ENCODE measurements at regions not wholly inside any gene's neighbourhood (a gene's known extent, or its start where the extent isn't known, plus 50 kb on each side); places are given as distances from the start of the nearest gene placed in this dataset.

GRCh38 chr16:59190731-59191130 lies 456.6 kb upstream of the GOT2 start:
- TF ChIP-seq TAF1 (IDR thresholded peaks at IDR 0.05; ENCODE audit: low read depth) = no peak
- TF ChIP-seq CEBPB (IDR thresholded peaks at IDR 0.05) = no peak
- TF ChIP-seq, protein P1, sequence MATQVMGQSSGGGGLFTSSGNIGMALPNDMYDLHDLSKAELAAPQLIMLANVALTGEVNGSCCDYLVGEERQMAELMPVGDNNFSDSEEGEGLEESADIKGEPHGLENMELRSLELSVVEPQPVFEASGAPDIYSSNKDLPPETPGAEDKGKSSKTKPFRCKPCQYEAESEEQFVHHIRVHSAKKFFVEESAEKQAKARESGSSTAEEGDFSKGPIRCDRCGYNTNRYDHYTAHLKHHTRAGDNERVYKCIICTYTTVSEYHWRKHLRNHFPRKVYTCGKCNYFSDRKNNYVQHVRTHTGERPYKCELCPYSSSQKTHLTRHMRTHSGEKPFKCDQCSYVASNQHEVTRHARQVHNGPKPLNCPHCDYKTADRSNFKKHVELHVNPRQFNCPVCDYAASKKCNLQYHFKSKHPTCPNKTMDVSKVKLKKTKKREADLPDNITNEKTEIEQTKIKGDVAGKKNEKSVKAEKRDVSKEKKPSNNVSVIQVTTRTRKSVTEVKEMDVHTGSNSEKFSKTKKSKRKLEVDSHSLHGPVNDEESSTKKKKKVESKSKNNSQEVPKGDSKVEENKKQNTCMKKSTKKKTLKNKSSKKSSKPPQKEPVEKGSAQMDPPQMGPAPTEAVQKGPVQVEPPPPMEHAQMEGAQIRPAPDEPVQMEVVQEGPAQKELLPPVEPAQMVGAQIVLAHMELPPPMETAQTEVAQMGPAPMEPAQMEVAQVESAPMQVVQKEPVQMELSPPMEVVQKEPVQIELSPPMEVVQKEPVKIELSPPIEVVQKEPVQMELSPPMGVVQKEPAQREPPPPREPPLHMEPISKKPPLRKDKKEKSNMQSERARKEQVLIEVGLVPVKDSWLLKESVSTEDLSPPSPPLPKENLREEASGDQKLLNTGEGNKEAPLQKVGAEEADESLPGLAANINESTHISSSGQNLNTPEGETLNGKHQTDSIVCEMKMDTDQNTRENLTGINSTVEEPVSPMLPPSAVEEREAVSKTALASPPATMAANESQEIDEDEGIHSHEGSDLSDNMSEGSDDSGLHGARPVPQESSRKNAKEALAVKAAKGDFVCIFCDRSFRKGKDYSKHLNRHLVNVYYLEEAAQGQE (IDR thresholded peaks at IDR 0.05; ENCODE audit: low read depth) = no peak
- no peak for TF ChIP-seq EGR1 (IDR thresholded peaks at IDR 0.05)
- TF ChIP-seq MAX (IDR thresholded peaks at IDR 0.05) = no peak
- no peak for TF ChIP-seq EP300 (IDR thresholded peaks at IDR 0.05; ENCODE audit: borderline replicate concordance)
- TF ChIP-seq YY1 (IDR thresholded peaks at IDR 0.05; ENCODE audit: low read depth) = no peak
- no peak for TF ChIP-seq TCF12 (IDR thresholded peaks at IDR 0.05; ENCODE audit: low read depth)
- no peak for TF ChIP-seq RAD21 (IDR thresholded peaks at IDR 0.05; ENCODE audit: low read depth)
- no peak for TF ChIP-seq FOXM1 (IDR thresholded peaks at IDR 0.05; ENCODE audit: borderline replicate concordance, low read depth)
- TF ChIP-seq ZBTB7A (IDR thresholded peaks at IDR 0.05; ENCODE audit: low read depth) = no peak
- no peak for TF ChIP-seq NFIC (IDR thresholded peaks at IDR 0.05)
- TF ChIP-seq TEAD4 (IDR thresholded peaks at IDR 0.05) = no peak
- no peak for TF ChIP-seq CREB1 (IDR thresholded peaks at IDR 0.05; ENCODE audit: low read depth)
